ENCODE measurements at regions not wholly inside any gene's neighbourhood (a gene's known extent, or its start where the extent isn't known, plus 50 kb on each side); places are given as distances from the start of the nearest gene placed in this dataset.

GRCh38 chr10:44476409-44477045 is 91.6 kb upstream of the CXCL12 start:
- no peak for DNase-seq (ENCODE audit: low read depth)

- DNase-seq (ENCODE audit: low read depth), result no peak
Observed at GRCh38 chr10:44477046-44477425, 92.1 kb upstream of the CXCL12 start.

- no peak for DNase-seq (ENCODE audit: low read depth)
Observed at GRCh38 chr10:44478040-44478439, 93.1 kb upstream of the CXCL12 start.

- DNase-seq (ENCODE audit: low read depth), result no peak
Observed at GRCh38 chr10:44478876-44479705, 94.2 kb upstream of the CXCL12 start.

GRCh38 chr10:44492678-44493077 is 107.8 kb upstream of the CXCL12 start:
- no peak for DNase-seq (ENCODE audit: low read depth)

- DNase-seq (ENCODE audit: low read depth), result no peak
Observed at GRCh38 chr10:44498222-44498621, 113.3 kb upstream of the CXCL12 start.

GRCh38 chr10:44500451-44500850 is 115.6 kb upstream of the CXCL12 start:
- DNase-seq (ENCODE audit: low read depth), result no peak

- DNase-seq (ENCODE audit: low read depth), result no peak
Observed at GRCh38 chr10:44506386-44506785, 121.5 kb upstream of the CXCL12 start.

GRCh38 chr10:44510379-44511115 is 125.7 kb upstream of the CXCL12 start:
- DNase-seq (ENCODE audit: low read depth), result no peak

- DNase-seq (ENCODE audit: low read depth), result no peak
Observed at GRCh38 chr10:44511166-44511565, 126.3 kb upstream of the CXCL12 start.

- DNase-seq (ENCODE audit: low read depth), result no peak
Observed at GRCh38 chr10:44511601-44512000, 126.7 kb upstream of the CXCL12 start.

GRCh38 chr10:44512431-44513022 is 127.6 kb upstream of the CXCL12 start:
- DNase-seq (ENCODE audit: low read depth), result no peak

- DNase-seq (ENCODE audit: low read depth), result no peak
Observed at GRCh38 chr10:44513591-44513990, 128.7 kb upstream of the CXCL12 start.

GRCh38 chr10:44516891-44517290 is 132.0 kb upstream of the CXCL12 start:
- no peak for DNase-seq (ENCODE audit: low read depth)

- no peak for DNase-seq (ENCODE audit: low read depth)
Observed at GRCh38 chr10:44517635-44518034, 132.7 kb upstream of the CXCL12 start.

GRCh38 chr10:44519361-44519760 is 134.5 kb upstream of the CXCL12 start:
- no peak for DNase-seq (ENCODE audit: low read depth)

GRCh38 chr10:44520651-44521050 is 135.8 kb upstream of the CXCL12 start:
- DNase-seq (ENCODE audit: low read depth), result no peak

GRCh38 chr10:44539178-44539577 is 154.3 kb upstream of the CXCL12 start:
- no peak for DNase-seq (ENCODE audit: low read depth)

GRCh38 chr10:44552726-44553125 is 167.8 kb upstream of the CXCL12 start:
- DNase-seq (ENCODE audit: low read depth), result no peak

GRCh38 chr10:44557596-44558191 is 172.8 kb upstream of the CXCL12 start:
- DNase-seq (ENCODE audit: low read depth), result no peak

- DNase-seq (ENCODE audit: low read depth), result no peak
Observed at GRCh38 chr10:44558521-44558920, 173.6 kb upstream of the CXCL12 start.

- no peak for DNase-seq (ENCODE audit: low read depth)
Observed at GRCh38 chr10:44564361-44564760, 179.5 kb upstream of the CXCL12 start.
